ENCODE measurements at regions not wholly inside any gene's neighbourhood (a gene's known extent, or its start where the extent isn't known, plus 50 kb on each side); places are given as distances from the start of the nearest gene placed in this dataset.
"Not testable (repeated sequence)": the region's sequence is repeated elsewhere in the genome, so short reads cannot be mapped to it uniquely, and the experiment has no call there.

DNA sequence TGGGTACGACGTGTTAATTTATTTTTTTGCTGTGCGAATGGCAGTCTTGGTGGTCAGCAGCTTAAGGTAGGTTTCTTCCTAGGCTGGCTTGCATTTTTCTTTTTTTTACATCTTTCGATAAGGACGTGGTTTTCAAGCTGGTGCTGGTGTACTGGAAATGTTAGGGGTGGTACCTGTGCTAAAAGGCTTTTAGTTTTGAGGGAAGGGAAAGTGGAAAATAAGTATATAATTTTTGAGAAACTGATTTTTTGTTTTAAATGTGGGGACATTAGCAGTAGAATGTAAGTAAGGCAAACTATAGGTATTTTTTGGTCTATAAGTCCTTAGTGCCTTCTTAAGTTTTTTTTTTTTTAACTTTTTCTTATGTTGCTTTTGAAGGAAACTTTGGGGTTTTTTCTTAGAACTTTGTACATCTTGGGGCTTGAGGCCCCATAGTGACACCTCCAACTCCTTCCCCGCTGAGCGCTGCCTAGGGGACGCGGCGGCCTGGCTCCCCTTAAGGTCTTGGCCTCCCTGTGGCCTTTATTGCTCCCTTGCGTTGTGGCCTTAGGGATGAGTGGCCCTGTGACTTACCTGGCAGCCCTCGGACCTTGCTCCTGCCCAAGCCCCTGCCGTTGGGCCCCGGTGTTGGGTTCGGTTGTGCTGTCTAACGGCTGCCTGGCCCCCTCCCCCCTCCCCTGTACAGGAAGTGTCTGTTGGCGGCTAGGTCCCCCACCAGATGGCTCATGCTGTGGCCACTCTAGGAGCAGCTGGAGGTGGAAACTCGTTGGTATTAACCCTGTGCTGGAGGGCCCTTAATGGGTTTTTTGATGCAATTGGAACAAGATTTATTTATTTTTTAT is 88.0 kb upstream of the RPRML start:
- Histone ChIP-seq H3K23ac (ENCODE audit: low read length) (no peak overlapping the region), H3K56ac (ENCODE audit: low read length) (peak overlapping the region; percentile 100), H3K4ac (ENCODE audit: low read depth, low read length) (peak overlapping the region; percentile 22), H2BK5ac (ENCODE audit: low read length) (peak overlapping the region; percentile 98), H3K4me2 (ENCODE audit: low read length) (peak overlapping the region; percentile 68), H3K79me2 (ENCODE audit: control insufficient read depth, insufficient read depth, low read length) (no peaks in the 10 kb centered on the region), H3K4me1 (ENCODE audit: control insufficient read depth, low read depth, low read length) (peaks cover 4% of the 10 kb centered on the region), H3K36me3 (ENCODE audit: control insufficient read depth, insufficient read depth, low read length) (no peaks in the 10 kb centered on the region), H3K27ac (ENCODE audit: low read depth, low read length) (peak overlapping the region; percentile 68), H4K5ac (ENCODE audit: low read length) (no peak overlapping the region), H3K9ac (ENCODE audit: low read length) (peak overlapping the region; percentile 97), H2BK15ac (replicated peaks; ENCODE audit: low read depth) (no peak overlapping the region), H3K18ac (ENCODE audit: low read length) (peak overlapping the region; percentile 35), H3K4me3 (ENCODE audit: low read length) (peak overlapping the region; percentile 94), H2AK5ac (ENCODE audit: low read length) (no peak overlapping the region), H2BK120ac (ENCODE audit: low read depth, low read length) (no peak overlapping the region), H3K27me3 (ENCODE audit: insufficient read depth, low read length, poor library complexity) (no peaks in the 10 kb centered on the region), H4K8ac (ENCODE audit: low read depth, low read length) (peak overlapping the region; percentile 65), H3K79me1 (ENCODE audit: low read length) (peaks cover 1% of the 10 kb centered on the region)
- peak; percentile 95 for DNase-seq
- WGBS (ENCODE audit: extremely low coverage, insufficient coverage, low lambda C conversion rate): no CpG with 5 or more reads among the region's 18 CpGs

DNA sequence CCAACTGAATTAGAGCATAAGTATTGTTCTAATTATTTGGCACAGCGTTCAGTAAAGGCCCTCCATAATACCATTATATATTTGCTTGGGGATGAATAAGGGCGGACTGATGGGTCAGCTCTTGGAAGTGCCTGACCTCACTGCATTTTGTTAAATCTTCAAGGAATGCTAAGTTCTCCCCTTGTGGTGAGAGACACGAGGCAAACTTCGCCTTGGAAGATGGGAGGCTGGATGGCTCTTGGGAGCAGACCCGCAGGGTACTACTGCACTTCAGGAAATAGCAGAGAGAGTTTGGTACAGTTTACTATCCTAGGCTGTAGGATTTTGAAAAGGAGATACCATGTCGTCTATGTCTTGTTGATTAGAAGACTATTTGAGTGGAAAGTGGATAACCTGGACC is 87.0 kb upstream of the RPRML start:
- no CpG with 5 or more reads among the region's 6 CpGs for WGBS (ENCODE audit: extremely low coverage, insufficient coverage, low lambda C conversion rate)
- Histone ChIP-seq H4K5ac (ENCODE audit: low read length) (no peak overlapping the region), H3K18ac (ENCODE audit: low read length) (no peak overlapping the region), H3K4me3 (ENCODE audit: low read length) (no peak overlapping the region), H3K36me3 (ENCODE audit: control insufficient read depth, insufficient read depth, low read length) (no peaks in the 10 kb centered on the region), H3K23ac (ENCODE audit: low read length) (no peak overlapping the region), H3K4me2 (ENCODE audit: low read length) (no peak overlapping the region), H3K9ac (ENCODE audit: low read length) (no peak overlapping the region), H4K8ac (ENCODE audit: low read depth, low read length) (no peak overlapping the region), H3K27ac (ENCODE audit: low read depth, low read length) (no peak overlapping the region), H2BK5ac (ENCODE audit: low read length) (no peak overlapping the region), H2AK5ac (ENCODE audit: low read length) (no peak overlapping the region), H3K4ac (ENCODE audit: low read depth, low read length) (no peak overlapping the region), H3K27me3 (ENCODE audit: insufficient read depth, low read length, poor library complexity) (no peaks in the 10 kb centered on the region), H3K79me1 (ENCODE audit: low read length) (peaks cover 1% of the 10 kb centered on the region), H3K79me2 (ENCODE audit: control insufficient read depth, insufficient read depth, low read length) (no peaks in the 10 kb centered on the region), H3K56ac (ENCODE audit: low read length) (no peak overlapping the region), H3K4me1 (ENCODE audit: control insufficient read depth, low read depth, low read length) (peaks cover 4% of the 10 kb centered on the region), H2BK120ac (ENCODE audit: low read depth, low read length) (no peak overlapping the region), H2BK15ac (replicated peaks; ENCODE audit: low read depth) (no peak overlapping the region)
- DNase-seq: peak; percentile 72

- Histone ChIP-seq H3K56ac (ENCODE audit: low read length) (no peak overlapping the region), H3K4me1 (ENCODE audit: control insufficient read depth, low read depth, low read length) (peaks cover 4% of the 10 kb centered on the region), H3K9ac (ENCODE audit: low read length) (no peak overlapping the region), H3K4me2 (ENCODE audit: low read length) (no peak overlapping the region), H3K4me3 (ENCODE audit: low read length) (no peak overlapping the region), H3K79me1 (ENCODE audit: low read length) (peaks cover 1% of the 10 kb centered on the region), H4K8ac (ENCODE audit: low read depth, low read length) (no peak overlapping the region), H3K27ac (ENCODE audit: low read depth, low read length) (no peak overlapping the region), H3K18ac (ENCODE audit: low read length) (no peak overlapping the region), H2AK5ac (ENCODE audit: low read length) (no peak overlapping the region), H3K27me3 (ENCODE audit: insufficient read depth, low read length, poor library complexity) (no peaks in the 10 kb centered on the region), H2BK5ac (ENCODE audit: low read length) (no peak overlapping the region), H3K23ac (ENCODE audit: low read length) (no peak overlapping the region), H3K36me3 (ENCODE audit: control insufficient read depth, insufficient read depth, low read length) (no peaks in the 10 kb centered on the region), H3K79me2 (ENCODE audit: control insufficient read depth, insufficient read depth, low read length) (no peaks in the 10 kb centered on the region), H4K5ac (ENCODE audit: low read length) (no peak overlapping the region), H2BK120ac (ENCODE audit: low read depth, low read length) (no peak overlapping the region), H3K4ac (ENCODE audit: low read depth, low read length) (no peak overlapping the region), H2BK15ac (replicated peaks; ENCODE audit: low read depth) (no peak overlapping the region)
- DNase-seq: no peak
- no CpG with 5 or more reads among the region's 5 CpGs for WGBS (ENCODE audit: extremely low coverage, insufficient coverage, low lambda C conversion rate)
Measured at GRCh38 chr17:47064684-47065083, 85.6 kb upstream of the RPRML start.

GRCh38 chr17:47063475-47063874 is 84.4 kb upstream of the RPRML start:
- no peaks in the 10 kb centered on the region for H3K79me2 ChIP-seq (ENCODE audit: control insufficient read depth, insufficient read depth, low read length)
- H2AK5ac ChIP-seq (ENCODE audit: low read length): no peak overlapping the region
- H3K4me1 ChIP-seq (ENCODE audit: control insufficient read depth, low read depth, low read length): peaks cover 4% of the 10 kb centered on the region
- no peak overlapping the region for H2BK5ac ChIP-seq (ENCODE audit: low read length)
- DNase-seq: no peak
- no peak overlapping the region for H3K23ac ChIP-seq (ENCODE audit: low read length)
- H3K4me3 ChIP-seq (ENCODE audit: low read length): no peak overlapping the region
- H3K4me2 ChIP-seq (ENCODE audit: low read length): no peak overlapping the region
- H3K79me1 ChIP-seq (ENCODE audit: low read length): peaks cover 1% of the 10 kb centered on the region
- no peak overlapping the region for H4K5ac ChIP-seq (ENCODE audit: low read length)
- H3K27me3 ChIP-seq (ENCODE audit: insufficient read depth, low read length, poor library complexity): no peaks in the 10 kb centered on the region
- no peak overlapping the region for H3K56ac ChIP-seq (ENCODE audit: low read length)
- no CpG with 5 or more reads among the region's 11 CpGs for WGBS (ENCODE audit: extremely low coverage, insufficient coverage, low lambda C conversion rate)
- no peaks in the 10 kb centered on the region for H3K36me3 ChIP-seq (ENCODE audit: control insufficient read depth, insufficient read depth, low read length)
- no peak overlapping the region for H2BK120ac ChIP-seq (ENCODE audit: low read depth, low read length)
- H2BK15ac ChIP-seq (replicated peaks; ENCODE audit: low read depth): no peak overlapping the region
- H4K8ac ChIP-seq (ENCODE audit: low read depth, low read length): no peak overlapping the region
- H3K4ac ChIP-seq (ENCODE audit: low read depth, low read length): no peak overlapping the region
- no peak overlapping the region for H3K9ac ChIP-seq (ENCODE audit: low read length)
- no peak overlapping the region for H3K27ac ChIP-seq (ENCODE audit: low read depth, low read length)
- H3K18ac ChIP-seq (ENCODE audit: low read length): no peak overlapping the region

DNA sequence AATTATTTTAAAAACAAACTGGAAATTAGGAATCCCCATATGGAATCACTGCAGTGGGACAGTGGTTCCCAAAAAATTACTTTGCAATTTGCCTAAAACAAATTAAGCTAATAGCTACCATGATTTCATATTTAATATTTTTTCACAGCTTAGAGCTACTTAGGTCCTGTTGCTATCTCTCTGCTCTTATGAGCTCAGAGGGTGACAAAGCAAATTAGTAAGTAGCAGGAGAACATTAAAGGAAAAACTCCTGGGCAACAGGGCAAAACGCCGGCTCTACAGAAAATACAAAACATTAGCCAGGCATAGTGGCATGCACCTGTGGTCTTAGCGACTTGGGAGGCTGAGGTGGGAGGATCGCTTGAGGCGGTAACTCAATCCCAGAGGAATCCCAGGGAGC is 83.8 kb upstream of the RPRML start:
- not testable (repeated sequence) for H3K4me1 ChIP-seq (ENCODE audit: control insufficient read depth, low read depth, low read length); H2AK5ac ChIP-seq (ENCODE audit: low read length); H2BK15ac ChIP-seq (replicated peaks; ENCODE audit: low read depth); H3K23ac ChIP-seq (ENCODE audit: low read length); H2BK5ac ChIP-seq (ENCODE audit: low read length); DNase-seq; H3K79me2 ChIP-seq (ENCODE audit: control insufficient read depth, insufficient read depth, low read length); H3K18ac ChIP-seq (ENCODE audit: low read length); H3K4ac ChIP-seq (ENCODE audit: low read depth, low read length); H4K5ac ChIP-seq (ENCODE audit: low read length); H2BK120ac ChIP-seq (ENCODE audit: low read depth, low read length); H3K36me3 ChIP-seq (ENCODE audit: control insufficient read depth, insufficient read depth, low read length); H3K4me3 ChIP-seq (ENCODE audit: low read length); H3K4me2 ChIP-seq (ENCODE audit: low read length); H3K27ac ChIP-seq (ENCODE audit: low read depth, low read length); H4K8ac ChIP-seq (ENCODE audit: low read depth, low read length); H3K79me1 ChIP-seq (ENCODE audit: low read length); H3K27me3 ChIP-seq (ENCODE audit: insufficient read depth, low read length, poor library complexity); H3K56ac ChIP-seq (ENCODE audit: low read length); H3K9ac ChIP-seq (ENCODE audit: low read length)
- no CpG with 5 or more reads among the region's 5 CpGs for WGBS (ENCODE audit: extremely low coverage, insufficient coverage, low lambda C conversion rate)

- not testable (repeated sequence) for H3K9ac ChIP-seq (ENCODE audit: low read length); H3K18ac ChIP-seq (ENCODE audit: low read length)
- no CpG with 5 or more reads among the region's 10 CpGs for WGBS (ENCODE audit: extremely low coverage, insufficient coverage, low lambda C conversion rate)
Measured at GRCh38 chr17:47060005-47060404, 81.0 kb upstream of the RPRML start.

More at GRCh38 chr17:47060005-47060404, 81.0 kb upstream of the RPRML start:
- H3K27ac ChIP-seq (ENCODE audit: low read depth, low read length); H3K4me3 ChIP-seq (ENCODE audit: low read length); H3K36me3 ChIP-seq (ENCODE audit: control insufficient read depth, insufficient read depth, low read length); H2BK5ac ChIP-seq (ENCODE audit: low read length); H3K4me2 ChIP-seq (ENCODE audit: low read length); DNase-seq; H2AK5ac ChIP-seq (ENCODE audit: low read length); H2BK120ac ChIP-seq (ENCODE audit: low read depth, low read length); H2BK15ac ChIP-seq (replicated peaks; ENCODE audit: low read depth); H3K23ac ChIP-seq (ENCODE audit: low read length); H4K8ac ChIP-seq (ENCODE audit: low read depth, low read length); H3K4me1 ChIP-seq (ENCODE audit: control insufficient read depth, low read depth, low read length); H3K79me2 ChIP-seq (ENCODE audit: control insufficient read depth, insufficient read depth, low read length); H3K4ac ChIP-seq (ENCODE audit: low read depth, low read length); H4K5ac ChIP-seq (ENCODE audit: low read length); H3K56ac ChIP-seq (ENCODE audit: low read length); H3K27me3 ChIP-seq (ENCODE audit: insufficient read depth, low read length, poor library complexity); H3K79me1 ChIP-seq (ENCODE audit: low read length): not testable (repeated sequence)

Measured in mesendoderm (in vitro differentiated cells).